GM18519 (cell line): ENCODE measurements at regions not wholly inside any gene's neighbourhood (a gene's known extent, or its start where the extent isn't known, plus 50 kb on each side); places are given as distances from the start of the nearest gene placed in this dataset.
"Not testable (repeated sequence)": the region's sequence is repeated elsewhere in the genome, so short reads cannot be mapped to it uniquely, and the experiment has no call there.

Source experiments
- ATAC-seq: cut with Tn5 transposase; IDR thresholded peaks from one replicate; pipeline ENCODE4 v1.9.1; 2021; ENCODE audit warnings: mild to moderate bottlenecking, moderate library complexity; ENCODE audit not compliant: unreplicated experiment, low FRiP score

DNA sequence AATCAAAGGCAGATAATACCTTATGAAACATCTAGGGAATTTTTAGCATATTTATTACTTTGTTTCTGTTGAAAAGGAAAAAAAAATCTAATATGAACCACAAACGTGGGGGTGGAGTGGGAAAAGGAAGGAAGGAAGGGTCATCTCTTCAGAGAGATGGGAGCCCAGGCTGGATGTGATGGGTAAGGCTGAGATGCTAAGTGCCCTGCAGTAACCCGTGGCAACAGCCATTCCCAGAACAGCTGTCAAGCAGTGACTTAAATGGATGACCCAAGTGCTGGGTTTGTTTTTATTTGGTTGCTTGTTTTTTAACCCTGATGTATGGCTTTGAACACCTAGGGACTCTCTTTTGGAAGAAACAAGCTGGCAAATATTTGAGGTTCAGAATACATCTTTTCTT, 50.7 kb upstream of the KLF7 start:
- no peak for ATAC-seq

DNA sequence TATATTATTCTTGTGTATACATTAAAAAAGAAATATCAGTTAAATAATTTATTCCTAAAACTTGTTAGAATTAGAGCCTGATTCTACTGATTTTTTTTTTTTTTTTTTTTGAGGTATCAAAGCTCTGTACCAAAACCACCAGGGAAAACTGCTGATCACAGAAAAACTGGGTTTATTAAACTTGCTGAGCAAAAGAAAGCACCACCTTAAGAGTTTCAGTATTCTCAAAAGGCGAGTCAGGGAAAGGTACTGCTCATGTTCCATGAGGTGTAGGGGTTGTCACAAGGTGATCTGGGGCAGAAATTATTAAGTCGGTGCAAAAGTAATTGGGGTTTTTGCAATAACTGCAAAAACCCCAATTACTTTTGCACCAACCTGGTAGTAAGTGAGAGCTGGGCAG, 51.7 kb upstream of the KLF7 start:
- no peak for ATAC-seq

DNA sequence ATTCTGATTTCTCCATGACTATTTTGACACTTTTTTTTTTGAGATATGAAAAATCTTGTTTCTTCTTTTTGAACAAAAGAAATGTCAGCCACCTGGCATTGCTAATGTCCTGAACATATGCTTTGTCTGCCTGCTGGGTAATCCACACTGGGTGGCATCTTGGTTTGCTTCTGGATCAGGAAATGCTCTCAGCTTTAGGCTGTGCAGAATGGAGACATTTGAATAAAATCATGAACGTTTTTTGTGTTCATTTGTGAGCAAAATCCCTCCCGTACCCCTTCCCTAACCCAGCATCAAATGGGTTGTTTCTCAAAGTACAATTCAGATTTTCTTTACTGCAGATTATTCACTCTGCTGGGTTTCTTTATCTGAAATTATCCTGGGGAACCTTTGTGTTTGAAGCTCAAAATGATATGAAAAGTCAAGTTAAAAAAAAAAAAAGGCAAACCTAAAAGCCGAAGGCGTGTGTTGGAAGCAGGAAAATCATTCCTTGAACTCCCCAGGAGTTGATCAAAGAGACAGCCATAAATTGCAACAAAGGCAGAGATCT, 53.4 kb upstream of the KLF7 start:
- ATAC-seq = no peak

DNA sequence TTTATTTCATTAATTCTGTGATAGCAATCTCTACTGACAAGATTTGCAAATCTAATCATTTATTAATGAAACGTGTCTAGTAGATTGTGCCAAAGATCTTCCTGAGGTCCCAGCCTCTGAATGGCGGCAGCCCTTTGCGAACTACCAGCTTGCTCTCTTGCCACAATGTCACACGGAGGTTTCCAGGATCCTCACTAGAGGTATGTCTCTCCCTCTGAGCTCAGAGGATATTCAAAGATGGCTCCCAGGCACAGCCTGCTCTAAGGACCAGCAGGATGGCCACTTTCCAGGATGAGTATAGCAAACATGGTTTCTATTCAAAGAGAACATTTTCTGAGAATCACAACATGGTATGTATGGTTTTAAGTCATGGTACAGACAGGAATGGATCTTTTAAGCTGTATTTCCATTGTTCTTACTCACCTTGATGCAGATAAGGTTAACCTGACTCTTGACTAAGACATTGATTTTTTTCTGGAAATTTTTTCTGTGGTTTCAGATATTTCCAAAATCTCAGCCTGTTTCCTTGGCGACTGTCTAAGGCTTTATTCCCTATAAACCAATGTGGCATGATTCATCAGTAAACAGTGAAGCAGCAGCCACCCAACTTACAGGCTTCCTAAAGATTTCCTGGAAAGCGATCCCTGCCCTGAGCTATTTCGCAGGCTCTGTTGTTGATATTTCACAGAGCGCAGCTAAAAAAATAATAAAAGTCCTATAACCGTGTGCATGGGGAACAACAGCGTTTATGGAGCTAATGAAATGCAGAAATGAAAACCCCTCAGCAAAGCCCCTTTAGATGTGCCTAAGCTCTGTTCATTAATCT, 54.1 kb upstream of the KLF7 start:
- no peak for ATAC-seq

DNA sequence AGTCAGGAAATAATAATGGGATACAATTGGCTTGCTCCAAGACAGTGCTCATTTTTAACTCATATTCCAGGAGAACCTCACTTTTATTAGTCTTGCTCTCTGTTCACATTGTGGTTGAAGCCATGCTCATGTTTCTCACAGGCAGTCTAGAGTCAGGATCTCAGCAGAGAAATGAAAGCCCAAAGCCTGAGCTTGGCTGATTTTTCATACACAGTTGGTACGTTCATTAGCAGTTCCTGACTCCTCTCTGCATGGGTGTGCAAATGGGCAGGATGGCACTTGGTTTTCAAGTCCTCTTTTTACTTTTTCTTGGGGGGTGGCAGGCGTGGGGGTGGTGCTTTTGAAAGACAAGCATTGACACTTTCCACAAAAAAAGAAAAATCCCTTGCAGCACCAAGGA, 56.0 kb upstream of the KLF7 start:
- ATAC-seq = no peak

DNA sequence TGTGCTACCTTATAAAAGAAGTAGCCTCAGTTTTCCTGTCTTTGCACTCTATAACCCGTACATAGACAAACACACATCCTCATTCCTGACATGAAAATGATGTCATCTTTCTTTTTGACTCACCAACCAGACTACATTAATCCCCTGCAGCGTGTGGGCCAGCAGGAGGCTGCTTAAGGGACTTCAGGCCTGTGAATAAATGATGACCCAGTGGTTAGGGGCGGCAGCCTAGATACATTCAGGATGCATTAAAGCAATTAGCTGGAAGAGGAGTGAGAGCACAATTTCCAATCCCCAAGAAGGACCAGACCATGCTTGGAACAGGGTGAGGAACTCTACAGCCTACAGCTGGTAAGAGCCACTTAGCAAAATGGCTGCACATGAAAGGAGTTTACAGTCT, 57.3 kb upstream of the KLF7 start:
- peak; percentile 89 for ATAC-seq

DNA sequence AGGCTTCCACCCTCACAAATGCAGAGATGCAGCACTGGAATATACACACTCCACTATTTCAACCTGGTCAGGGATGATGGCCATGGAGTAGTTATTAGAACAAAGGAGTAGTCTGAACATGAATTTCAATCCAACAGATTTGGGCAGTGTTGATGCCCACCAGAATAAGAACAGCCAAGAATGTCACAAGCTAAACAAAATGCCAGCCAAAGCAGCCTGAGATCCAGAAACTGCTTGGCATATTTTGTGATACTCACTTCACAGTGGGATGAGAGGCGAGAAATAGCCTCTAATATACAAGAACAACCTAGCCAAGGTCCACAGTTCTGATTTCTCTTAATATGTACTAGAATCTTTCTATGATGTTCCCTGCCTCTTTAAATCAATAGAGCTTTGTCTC, 58.6 kb upstream of the KLF7 start:
- ATAC-seq = no peak

DNA sequence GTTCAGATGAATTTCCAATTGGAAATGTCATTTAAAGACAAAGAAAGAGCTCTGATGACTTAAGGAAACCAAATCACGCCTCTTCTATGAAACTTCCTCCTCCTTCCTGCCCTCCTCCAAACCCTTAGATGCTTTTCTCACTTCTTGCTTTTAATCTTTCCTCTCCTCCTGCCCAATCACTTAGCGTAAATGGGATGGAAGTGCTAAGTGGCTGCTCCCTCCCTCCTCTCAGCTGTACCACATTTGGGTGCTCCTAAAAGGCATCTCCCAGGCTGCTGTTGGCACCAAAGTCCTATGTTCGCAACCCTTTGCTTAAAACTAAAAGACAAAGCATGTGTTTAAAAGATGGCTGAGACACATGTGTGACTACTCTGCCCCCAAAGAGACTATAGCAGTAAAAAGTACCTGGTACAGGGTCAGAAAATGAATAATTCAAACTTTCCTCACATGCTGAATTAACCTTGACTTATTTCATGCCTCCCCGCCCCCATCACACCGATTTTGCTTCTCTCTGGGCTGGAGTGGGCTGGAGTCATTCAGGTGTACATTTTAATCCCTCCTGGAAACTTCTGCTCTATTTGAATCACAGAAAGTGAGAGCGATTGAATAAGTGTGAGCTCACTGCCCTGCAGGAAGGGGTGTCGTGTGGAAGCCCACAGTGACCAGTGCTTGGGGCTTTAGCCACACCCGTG, 59.2 kb upstream of the KLF7 start:
- ATAC-seq = no peak

DNA sequence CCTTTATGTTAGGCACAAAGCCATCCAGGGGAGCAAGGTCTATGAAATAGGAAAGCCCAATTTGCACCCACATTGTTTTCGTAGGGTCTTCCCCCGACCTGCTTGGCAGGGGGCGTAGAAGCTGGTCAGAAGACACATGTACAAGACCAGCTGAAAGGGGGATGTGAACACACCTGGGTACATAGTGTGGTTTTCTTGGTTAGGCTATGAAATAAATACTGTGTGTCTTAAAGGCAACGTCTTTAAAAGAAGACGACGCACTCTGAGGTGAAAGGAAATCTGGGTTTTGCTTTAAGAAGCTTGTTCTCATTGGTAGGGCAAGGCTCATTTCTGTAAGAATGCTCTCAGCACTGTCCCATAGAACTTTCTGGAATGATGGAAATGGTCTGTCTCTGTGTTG, 60.0 kb upstream of the KLF7 start:
- ATAC-seq = no peak

DNA sequence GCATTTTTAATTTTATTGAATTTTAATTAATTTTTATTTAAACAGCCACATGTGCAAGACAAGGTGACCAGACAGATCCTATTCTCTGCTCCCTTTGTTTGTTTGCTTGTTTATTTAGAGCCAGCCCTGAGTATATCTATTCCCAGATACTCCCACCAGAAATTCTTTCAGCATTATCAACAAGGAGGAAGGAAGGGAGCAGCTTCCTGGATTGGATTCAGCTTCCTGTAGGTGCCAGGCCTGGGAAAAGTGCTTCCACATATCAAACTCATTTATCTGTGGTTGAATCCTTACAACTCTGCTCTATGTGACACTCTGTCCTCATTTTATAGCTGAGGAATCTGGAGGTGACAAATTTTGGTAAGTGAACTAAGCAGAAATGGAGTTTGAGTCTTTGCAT, 60.5 kb upstream of the KLF7 start:
- ATAC-seq = no peak

DNA sequence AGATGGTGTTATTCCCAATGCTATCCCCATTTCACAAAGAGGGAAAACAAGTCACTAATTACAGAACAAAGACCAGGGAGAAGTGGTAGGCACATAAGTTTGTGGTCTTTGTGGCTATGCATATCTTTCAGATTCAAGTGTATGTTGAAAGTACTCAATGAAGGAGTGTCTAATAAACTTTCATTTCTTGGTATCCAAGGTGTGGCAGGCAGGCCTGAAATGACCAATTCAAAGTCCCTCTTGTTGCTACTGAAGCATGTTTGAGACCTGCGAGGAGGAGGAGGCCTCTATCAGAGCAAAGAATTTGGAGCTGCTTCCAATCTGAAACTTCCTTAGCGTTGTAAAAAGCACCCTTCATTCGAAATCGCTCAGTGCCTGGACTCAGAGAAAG, 60.9 kb upstream of the KLF7 start:
- no peak for ATAC-seq

DNA sequence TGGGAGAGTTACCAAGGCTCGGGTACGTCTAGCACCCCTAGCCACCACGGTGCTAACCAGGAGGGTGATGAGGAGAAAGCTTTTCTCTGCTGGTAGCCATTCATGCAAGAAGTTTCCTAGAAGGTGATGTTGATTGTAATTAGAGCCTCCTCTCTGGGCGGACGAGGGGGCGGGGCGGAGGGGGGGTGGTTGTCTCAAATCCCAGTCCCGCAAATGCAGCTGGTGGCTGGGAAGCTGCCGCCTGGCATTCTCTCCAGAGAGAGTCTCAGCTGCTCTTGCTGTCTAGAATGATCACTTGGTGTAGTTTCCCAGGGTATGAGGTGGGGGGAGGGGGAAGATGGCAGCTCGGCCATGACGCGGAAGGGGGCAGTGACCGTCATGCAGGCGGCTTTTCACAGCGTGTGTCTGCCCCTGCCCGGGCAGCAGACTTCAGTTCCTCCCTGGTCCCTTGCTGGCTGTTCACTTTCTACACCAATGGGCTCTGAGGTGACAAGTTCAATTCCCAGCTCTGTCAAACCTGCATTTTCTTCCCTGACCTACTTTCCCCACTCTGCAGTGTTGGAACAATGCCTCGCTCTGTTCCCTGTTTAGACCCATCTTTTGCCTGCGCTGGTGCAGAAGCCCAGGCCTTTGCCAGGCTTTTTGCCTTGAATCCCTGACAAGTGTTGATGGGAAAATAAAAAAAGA, 61.5 kb upstream of the KLF7 start:
- no peak for ATAC-seq

DNA sequence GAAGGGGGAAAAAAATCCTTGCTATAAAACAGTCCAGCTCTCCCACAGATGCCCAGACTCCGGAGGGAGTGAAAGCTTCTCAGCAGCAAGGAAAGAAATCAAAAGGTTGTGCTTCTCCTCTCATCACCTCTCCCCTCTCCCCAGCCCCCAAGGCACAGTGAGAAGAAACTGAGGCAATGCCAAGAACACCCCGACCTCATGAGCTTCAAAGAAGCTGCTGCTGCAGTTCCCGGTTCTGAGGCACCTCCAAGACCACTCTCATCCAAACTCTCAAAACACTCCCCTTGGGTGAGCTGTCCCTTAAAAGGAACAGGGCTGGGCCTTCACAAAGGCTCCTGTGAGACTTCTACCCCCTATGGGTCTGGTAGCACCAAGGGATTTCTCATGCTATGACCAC, 62.0 kb upstream of the KLF7 start:
- ATAC-seq = no peak

DNA sequence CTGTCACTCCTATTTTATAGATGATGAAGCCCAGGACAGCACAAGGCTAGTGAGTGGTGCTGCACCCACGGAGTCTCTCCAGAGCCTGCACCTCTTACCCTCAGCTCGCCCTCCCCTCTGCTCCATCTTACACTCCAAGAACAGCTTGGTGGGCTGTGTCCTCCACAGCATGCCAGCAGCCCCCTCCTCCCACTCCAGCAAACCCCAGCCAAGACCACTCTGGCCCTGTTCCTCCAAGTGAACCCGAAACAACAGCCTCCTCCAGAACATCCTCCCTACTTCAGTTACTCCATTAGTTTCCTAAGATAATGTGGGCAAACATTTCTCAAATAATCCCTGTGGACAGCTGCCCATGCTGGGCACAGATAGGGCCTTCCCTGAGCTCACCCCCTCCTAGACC, 62.7 kb upstream of the KLF7 start:
- no peak for ATAC-seq

DNA sequence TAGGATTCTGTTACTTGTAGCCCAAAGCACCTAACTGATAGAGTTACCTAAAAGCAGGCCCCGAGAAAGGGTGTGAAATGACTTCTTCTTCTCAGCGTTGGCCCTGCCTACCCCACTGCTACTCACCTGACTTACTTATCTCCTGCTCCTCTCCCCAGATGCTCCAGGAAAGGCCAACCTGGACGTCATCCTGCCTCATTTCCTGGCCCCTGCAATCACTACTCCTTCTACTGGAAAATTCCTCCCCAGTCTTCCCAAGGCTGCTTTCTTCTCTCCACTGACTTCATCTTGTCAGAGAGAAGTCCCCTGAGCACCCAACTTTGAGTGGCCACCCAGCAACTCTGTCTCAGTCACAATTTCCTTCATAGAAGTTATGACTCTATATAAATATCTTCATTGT, 63.4 kb upstream of the KLF7 start:
- no peak for ATAC-seq

DNA sequence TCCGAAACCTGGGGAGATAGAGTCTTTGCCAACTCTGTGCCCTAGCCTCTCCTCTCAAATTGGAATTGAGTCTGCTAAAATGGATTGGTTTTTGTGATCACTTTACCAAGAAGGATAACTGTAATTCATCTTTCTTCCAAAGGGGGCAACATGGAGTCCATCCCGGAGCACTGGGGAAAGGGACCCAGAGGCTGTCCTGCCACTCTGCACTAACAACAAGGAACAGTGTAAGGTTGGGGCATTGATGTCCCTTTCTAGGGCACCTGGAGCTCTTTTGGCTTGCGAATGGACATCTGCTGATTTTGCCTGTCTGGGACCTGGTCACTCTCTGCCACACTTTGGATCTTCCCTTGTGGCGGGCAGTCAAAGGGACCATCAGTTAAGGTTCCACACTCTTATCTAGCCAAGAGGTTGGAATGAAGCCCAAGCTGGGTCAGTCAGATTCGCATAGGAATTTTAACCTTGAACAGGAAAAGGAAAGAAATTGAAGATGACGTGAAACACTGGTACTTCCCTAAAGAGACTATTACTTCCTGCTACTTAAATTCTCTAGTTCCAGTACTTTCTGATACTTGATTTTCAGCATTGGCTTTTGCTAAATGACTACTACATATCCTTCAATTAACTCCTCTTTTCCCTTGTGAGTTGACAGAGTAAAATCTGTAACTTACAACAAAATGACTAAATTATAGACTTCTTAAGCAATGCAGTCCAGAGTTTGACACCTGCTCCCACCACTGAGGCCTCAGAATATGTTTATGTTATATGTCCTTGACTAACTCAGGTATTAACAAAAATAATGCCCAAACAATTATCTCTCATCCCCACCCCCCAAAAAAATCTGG, 64.7 kb upstream of the KLF7 start:
- ATAC-seq = no peak

DNA sequence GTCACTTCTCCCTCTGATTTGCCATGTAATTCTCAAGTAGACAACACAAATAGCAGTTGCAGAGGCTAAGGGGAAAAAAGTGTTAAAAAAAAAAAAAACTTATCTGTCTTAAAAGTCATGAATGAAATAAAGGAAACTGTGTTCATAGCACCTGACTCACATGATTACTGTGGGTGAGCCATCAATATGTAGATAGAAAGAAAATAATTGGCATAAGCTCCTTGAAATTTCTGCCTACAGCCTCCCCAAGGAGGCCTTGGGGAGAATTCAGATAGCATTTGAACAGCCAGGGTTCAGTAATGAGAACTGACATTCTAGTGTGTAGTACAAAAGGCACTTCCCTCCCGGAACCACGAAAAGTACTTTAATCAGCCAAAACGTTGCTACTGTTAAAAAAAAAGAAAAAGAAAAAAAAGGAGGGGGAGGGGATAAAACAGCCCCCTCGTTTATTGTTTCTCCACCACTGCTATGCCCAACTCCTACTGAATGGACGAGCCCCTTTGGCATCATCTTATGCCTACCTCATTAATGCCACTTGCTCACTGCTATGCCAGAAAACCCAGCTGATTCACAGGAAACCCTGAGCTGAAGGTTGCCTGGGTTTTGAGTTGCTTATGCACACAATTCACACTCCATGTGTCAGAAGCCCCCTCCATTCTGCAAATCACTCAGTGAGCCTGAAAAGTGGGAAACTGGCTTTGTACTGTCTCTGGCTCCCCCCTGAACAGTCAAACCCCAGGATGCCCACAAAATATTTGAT, 65.5 kb upstream of the KLF7 start:
- no peak for ATAC-seq

DNA sequence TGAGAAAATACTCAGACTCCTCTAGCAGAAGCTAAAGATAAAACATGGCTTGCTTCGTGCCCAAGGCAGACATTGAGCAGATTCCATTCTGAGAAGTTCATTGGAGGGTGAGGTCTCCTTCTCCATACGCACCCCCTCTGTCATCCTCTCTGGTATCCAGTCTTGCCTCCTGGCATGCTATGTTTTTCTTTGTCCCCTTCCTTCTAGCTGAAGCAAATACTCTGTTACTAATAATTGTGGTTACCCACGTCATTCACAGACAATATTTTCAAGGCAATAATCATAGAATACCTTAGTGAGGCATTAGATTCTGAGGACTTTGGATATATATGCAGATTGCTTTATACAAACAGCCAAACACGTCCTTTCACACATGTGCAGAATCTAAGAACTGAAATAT, 66.2 kb upstream of the KLF7 start:
- ATAC-seq = no peak

DNA sequence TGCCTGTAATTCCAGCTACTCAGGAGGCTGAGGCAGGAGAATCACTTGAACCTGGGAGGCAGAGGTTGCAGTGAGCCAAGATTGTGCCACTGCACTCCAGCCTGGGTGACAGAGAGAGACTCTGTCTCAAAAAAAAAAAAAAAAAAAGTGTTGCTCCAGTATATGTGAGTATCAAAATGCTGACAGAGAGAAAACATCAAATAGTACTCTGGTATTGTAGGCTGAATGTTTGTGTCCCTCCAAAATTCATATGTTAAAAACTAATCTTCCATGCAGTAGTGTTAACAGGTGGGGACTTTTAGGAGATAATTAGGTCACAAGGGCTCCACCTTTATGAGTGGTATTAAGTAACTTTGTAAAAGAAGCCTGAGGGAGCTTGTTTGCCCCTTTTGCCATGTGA, 67.4 kb upstream of the KLF7 start:
- ATAC-seq = not testable (repeated sequence)

DNA sequence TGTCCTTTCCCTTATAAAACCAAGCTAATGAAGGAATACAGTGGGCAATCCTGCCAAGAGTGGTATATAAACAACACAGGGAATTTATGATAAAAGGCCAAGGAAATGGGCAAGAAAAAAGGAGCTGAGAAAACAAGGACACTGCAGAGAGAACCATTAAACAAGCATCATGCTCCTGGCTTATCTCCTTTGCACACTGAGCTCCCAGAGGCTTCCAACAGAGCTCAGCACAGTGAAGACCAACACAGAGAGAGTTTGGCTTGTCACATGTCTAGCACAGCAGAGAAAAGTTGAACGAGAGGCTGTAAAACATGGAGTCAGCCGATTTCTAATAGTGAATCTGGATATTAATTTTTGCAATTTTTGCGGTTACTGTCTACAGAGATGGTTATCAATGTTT, 68.0 kb upstream of the KLF7 start:
- ATAC-seq = no peak
